Activated naive CD4-positive, alpha-beta T cell treated with anti-CD3 and anti-CD28 coated beads for 36 hours (primary cell): ENCODE measurements at regions not wholly inside any gene's neighbourhood (a gene's known extent, or its start where the extent isn't known, plus 50 kb on each side); places are given as distances from the start of the nearest gene placed in this dataset.

Experiments used
- CTCF ChIA-PET: fragments of 350-600 bp; sonication (Branson Sonifier 250); formaldehyde crosslinking; loops from one replicate; lab custom pipeline; 2021; ENCODE audit warnings: antibody characterized with exemption; lab: Charles Lee
- DNase-seq: peaks from one replicate; pipeline ENCODE4 v3.0.0-alpha.2; 2020
- H3K27ac Mint-ChIP-seq: one replicate; pipeline ENCODE4 v1.8.0; 2021; ENCODE audit warnings: mild to moderate bottlenecking, mixed read lengths
- H3K27me3 Mint-ChIP-seq: one replicate; pipeline ENCODE4 v1.8.0; 2021; ENCODE audit warnings: low read depth, mixed read lengths
- H3K36me3 Mint-ChIP-seq: one replicate; pipeline ENCODE4 v1.8.0; 2021; ENCODE audit warnings: low read depth, mixed read lengths
- H3K4me1 Mint-ChIP-seq: one replicate; pipeline ENCODE4 v1.8.0; 2021; ENCODE audit warnings: low read depth, mixed read lengths
- H3K4me3 Mint-ChIP-seq: one replicate; pipeline ENCODE4 v1.8.0; 2021; ENCODE audit warnings: mild to moderate bottlenecking, moderate library complexity, mixed read lengths
- H3K9me3 Mint-ChIP-seq: one replicate; pipeline ENCODE4 v1.8.0; 2021; ENCODE audit warnings: mixed read lengths
- intact Hi-C: fragments of 100-400 bp; cut with micrococcal nuclease; formaldehyde crosslinking; loops from one replicate; pipeline ENCODE4 v1.15.1; 2023

- H3K9me3 Mint-ChIP-seq = no peaks in the 10 kb centered on the region
- H3K4me1 Mint-ChIP-seq = no peaks in the 10 kb centered on the region
- no peaks in the 10 kb centered on the region for H3K27me3 Mint-ChIP-seq
- intact Hi-C loops = no loop called here
- no peaks in the 10 kb centered on the region for H3K36me3 Mint-ChIP-seq
- CTCF ChIA-PET = no interaction called here
- no peak for DNase-seq
- H3K27ac Mint-ChIP-seq = no peak overlapping the region
- no peak overlapping the region for H3K4me3 Mint-ChIP-seq
These were observed 1582.8 kb downstream of the AACS start for GRCh38 chr12:126648074-126648473.

GRCh38 chr12:126651133-126651532, 1585.9 kb downstream of the AACS start:
- no peak for DNase-seq
- intact Hi-C loops = no loop called here
- Mint-ChIP-seq H3K9me3 (no peaks in the 10 kb centered on the region), H3K27me3 (no peaks in the 10 kb centered on the region), H3K4me3 (no peak overlapping the region), H3K4me1 (no peaks in the 10 kb centered on the region), H3K27ac (no peak overlapping the region), H3K36me3 (no peaks in the 10 kb centered on the region)
- CTCF ChIA-PET = no interaction called here

- intact Hi-C loops = loop anchor here (2.0 kb wide), 1 partner anchor 593 kb away; no protein-coding TSS in a partner anchor
- H3K9me3 Mint-ChIP-seq = peaks cover 13% of the 10 kb centered on the region
These were observed 1598.3 kb downstream of the AACS start for GRCh38 chr12:126663304-126664094.

GRCh38 chr12:126667339-126667738, 1599.6 kb upstream of the TMEM132C start:
- Mint-ChIP-seq H3K4me1 (no peaks in the 10 kb centered on the region), H3K4me3 (no peak overlapping the region), H3K27me3 (no peaks in the 10 kb centered on the region), H3K9me3 (peaks cover 10% of the 10 kb centered on the region), H3K36me3 (no peaks in the 10 kb centered on the region), H3K27ac (no peak overlapping the region)
- CTCF ChIA-PET = interaction anchor here (0.7 kb wide), 1 partner anchor 910 kb away, joined by 3 read pairs; no protein-coding TSS in a partner anchor
- DNase-seq = no peak
- intact Hi-C loops = no loop called here

More at GRCh38 chr12:126663304-126664094, 1598.3 kb downstream of the AACS start:
- Mint-ChIP-seq H3K4me1 (no peaks in the 10 kb centered on the region), H3K27me3 (peaks cover 5% of the 10 kb centered on the region), H3K4me3 (no peak overlapping the region), H3K36me3 (no peaks in the 10 kb centered on the region), H3K27ac (no peak overlapping the region)
- CTCF ChIA-PET = interaction anchor here (0.6 to 1.5 kb wide), 4 partner anchors 8 to 595 kb away, joined by 3 to 4 read pairs (median 4); no protein-coding TSS in a partner anchor
- DNase-seq = peak; percentile 38

- peaks cover 2% of the 10 kb centered on the region for H3K9me3 Mint-ChIP-seq
- intact Hi-C loops = no loop called here
- CTCF ChIA-PET = no interaction called here
- no peak overlapping the region for H3K27ac Mint-ChIP-seq
- H3K4me3 Mint-ChIP-seq = no peak overlapping the region
- no peaks in the 10 kb centered on the region for H3K27me3 Mint-ChIP-seq
- H3K36me3 Mint-ChIP-seq = no peaks in the 10 kb centered on the region
- H3K4me1 Mint-ChIP-seq = no peaks in the 10 kb centered on the region
- DNase-seq = no peak
These were observed 1598.4 kb upstream of the TMEM132C start for GRCh38 chr12:126668538-126668937.

- CTCF ChIA-PET = no interaction called here
- H3K27me3 Mint-ChIP-seq = no peaks in the 10 kb centered on the region
- H3K36me3 Mint-ChIP-seq = no peaks in the 10 kb centered on the region
- no peaks in the 10 kb centered on the region for H3K4me1 Mint-ChIP-seq
- H3K9me3 Mint-ChIP-seq = peaks cover 2% of the 10 kb centered on the region
- DNase-seq = no peak
- no peak overlapping the region for H3K4me3 Mint-ChIP-seq
- H3K27ac Mint-ChIP-seq = no peak overlapping the region
- intact Hi-C loops = no loop called here
These were observed 1598.0 kb upstream of the TMEM132C start for GRCh38 chr12:126668961-126669360.

GRCh38 chr12:126676434-126676833, 1590.5 kb upstream of the TMEM132C start:
- Mint-ChIP-seq H3K4me1 (no peaks in the 10 kb centered on the region), H3K27ac (no peak overlapping the region), H3K9me3 (no peaks in the 10 kb centered on the region), H3K36me3 (no peaks in the 10 kb centered on the region), H3K4me3 (no peak overlapping the region), H3K27me3 (no peaks in the 10 kb centered on the region)
- intact Hi-C loops = no loop called here
- CTCF ChIA-PET = no interaction called here
- DNase-seq = no peak

- H3K36me3 Mint-ChIP-seq = no peaks in the 10 kb centered on the region
- intact Hi-C loops = no loop called here
These were observed 1585.3 kb upstream of the TMEM132C start for GRCh38 chr12:126681676-126682075.

GRCh38 chr12:126684703-126685102, 1582.3 kb upstream of the TMEM132C start:
- peaks cover 2% of the 10 kb centered on the region for H3K27me3 Mint-ChIP-seq
- no peaks in the 10 kb centered on the region for H3K4me1 Mint-ChIP-seq
- no peaks in the 10 kb centered on the region for H3K36me3 Mint-ChIP-seq
- H3K27ac Mint-ChIP-seq = no peak overlapping the region
- intact Hi-C loops = no loop called here
- H3K4me3 Mint-ChIP-seq = no peak overlapping the region
- CTCF ChIA-PET = no interaction called here
- no peak for DNase-seq
- peaks cover 5% of the 10 kb centered on the region for H3K9me3 Mint-ChIP-seq

More at GRCh38 chr12:126681676-126682075, 1585.3 kb upstream of the TMEM132C start:
- CTCF ChIA-PET = no interaction called here
- Mint-ChIP-seq H3K4me1 (no peaks in the 10 kb centered on the region), H3K27me3 (peaks cover 2% of the 10 kb centered on the region), H3K4me3 (no peak overlapping the region), H3K27ac (no peak overlapping the region), H3K9me3 (peaks cover 5% of the 10 kb centered on the region)
- no peak for DNase-seq

GRCh38 chr12:126685636-126686035, 1581.3 kb upstream of the TMEM132C start:
- Mint-ChIP-seq H3K4me1 (no peaks in the 10 kb centered on the region), H3K4me3 (no peak overlapping the region), H3K36me3 (no peaks in the 10 kb centered on the region), H3K27ac (no peak overlapping the region), H3K9me3 (peaks cover 5% of the 10 kb centered on the region), H3K27me3 (peaks cover 2% of the 10 kb centered on the region)
- CTCF ChIA-PET = no interaction called here
- DNase-seq = no peak
- intact Hi-C loops = no loop called here

- H3K9me3 Mint-ChIP-seq = peaks cover 5% of the 10 kb centered on the region
- DNase-seq = no peak
- H3K27me3 Mint-ChIP-seq = peaks cover 2% of the 10 kb centered on the region
- intact Hi-C loops = no loop called here
- H3K4me3 Mint-ChIP-seq = no peak overlapping the region
- no peak overlapping the region for H3K27ac Mint-ChIP-seq
- no peaks in the 10 kb centered on the region for H3K4me1 Mint-ChIP-seq
- CTCF ChIA-PET = interaction anchor here (1.0 kb wide), 1 partner anchor 59 kb away, joined by 3 read pairs; no protein-coding TSS in a partner anchor
- H3K36me3 Mint-ChIP-seq = no peaks in the 10 kb centered on the region
These were observed 1578.4 kb upstream of the TMEM132C start for GRCh38 chr12:126688556-126688955.

GRCh38 chr12:126700096-126700495, 1566.9 kb upstream of the TMEM132C start:
- no peak for DNase-seq
- Mint-ChIP-seq H3K27me3 (no peaks in the 10 kb centered on the region), H3K36me3 (no peaks in the 10 kb centered on the region), H3K4me1 (no peaks in the 10 kb centered on the region), H3K9me3 (peaks cover 2% of the 10 kb centered on the region), H3K27ac (no peak overlapping the region), H3K4me3 (no peak overlapping the region)
- intact Hi-C loops = no loop called here
- CTCF ChIA-PET = no interaction called here

- CTCF ChIA-PET = no interaction called here
- no peak for DNase-seq
- intact Hi-C loops = no loop called here
- no peaks in the 10 kb centered on the region for H3K36me3 Mint-ChIP-seq
- peaks cover 3% of the 10 kb centered on the region for H3K9me3 Mint-ChIP-seq
- peaks cover 2% of the 10 kb centered on the region for H3K4me1 Mint-ChIP-seq
- no peak overlapping the region for H3K27ac Mint-ChIP-seq
- no peaks in the 10 kb centered on the region for H3K27me3 Mint-ChIP-seq
- H3K4me3 Mint-ChIP-seq = no peak overlapping the region
These were observed 1562.4 kb upstream of the TMEM132C start for GRCh38 chr12:126704609-126705008.
